HG03520 (cell line): ENCODE measurements at regions not wholly inside any gene's neighbourhood (a gene's known extent, or its start where the extent isn't known, plus 50 kb on each side); places are given as distances from the start of the nearest gene placed in this dataset.
"Not testable (repeated sequence)": the region's sequence is repeated elsewhere in the genome, so short reads cannot be mapped to it uniquely, and the experiment has no call there.

Source experiments
- ATAC-seq: cut with Tn5 transposase; IDR thresholded peaks from one replicate; pipeline ENCODE4 v1.9.1; 2021; ENCODE audit warnings: mild to moderate bottlenecking, moderate library complexity; ENCODE audit not compliant: unreplicated experiment

- no peak for ATAC-seq
Measured at GRCh38 chr1:105072850-105073249, 1323.2 kb downstream of the AMY1C start.

DNA sequence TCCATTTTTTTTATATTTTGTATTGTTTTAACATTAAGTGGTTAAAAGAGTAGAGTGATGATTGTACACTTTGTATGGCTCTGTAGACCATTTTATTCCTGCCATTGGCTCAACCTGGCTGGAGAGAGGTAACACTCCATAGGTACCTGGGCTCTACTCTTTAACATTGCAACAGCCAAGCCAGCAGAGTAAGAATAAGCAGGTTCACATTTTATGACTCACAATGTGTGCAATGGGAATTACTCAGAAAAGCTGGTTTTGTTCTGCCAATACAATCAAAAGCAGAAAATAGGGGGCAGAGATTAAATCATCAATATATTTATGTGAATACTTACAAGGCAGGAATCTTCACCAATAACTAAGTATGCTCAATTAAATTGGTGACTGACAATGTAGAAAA, 1324.0 kb downstream of the AMY1C start:
- ATAC-seq = no peak

- ATAC-seq = no peak
Measured at GRCh38 chr1:105083611-105084010, 1333.9 kb downstream of the AMY1C start.

GRCh38 chr1:105087506-105087905, 1337.8 kb downstream of the AMY1C start:
- ATAC-seq = no peak

DNA sequence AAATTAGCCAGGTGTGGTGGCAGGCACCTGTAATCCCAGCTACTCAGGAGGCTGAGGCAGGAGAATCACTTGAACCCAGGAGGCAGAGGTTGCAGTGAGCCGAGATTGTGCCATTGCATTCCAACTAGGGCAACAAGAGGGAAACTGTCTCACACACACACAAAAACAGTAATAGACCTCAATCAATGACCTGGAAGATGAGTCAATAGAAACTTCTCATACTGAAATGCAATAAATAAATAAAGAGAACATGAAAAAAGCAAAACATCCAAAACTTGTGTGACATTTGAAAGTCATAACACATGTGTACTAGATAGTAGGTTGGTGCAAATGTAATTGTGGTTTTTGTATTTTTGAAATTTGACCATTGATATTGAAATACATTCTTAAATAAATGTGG, 1338.5 kb downstream of the AMY1C start:
- ATAC-seq = no peak

- ATAC-seq = not testable (repeated sequence)
Measured at GRCh38 chr1:105093893-105094292, 1344.2 kb downstream of the AMY1C start.

- no peak for ATAC-seq
Measured at GRCh38 chr1:105100102-105100501, 1350.4 kb downstream of the AMY1C start.

GRCh38 chr1:105101261-105101660, 1351.6 kb downstream of the AMY1C start:
- ATAC-seq = no peak

DNA sequence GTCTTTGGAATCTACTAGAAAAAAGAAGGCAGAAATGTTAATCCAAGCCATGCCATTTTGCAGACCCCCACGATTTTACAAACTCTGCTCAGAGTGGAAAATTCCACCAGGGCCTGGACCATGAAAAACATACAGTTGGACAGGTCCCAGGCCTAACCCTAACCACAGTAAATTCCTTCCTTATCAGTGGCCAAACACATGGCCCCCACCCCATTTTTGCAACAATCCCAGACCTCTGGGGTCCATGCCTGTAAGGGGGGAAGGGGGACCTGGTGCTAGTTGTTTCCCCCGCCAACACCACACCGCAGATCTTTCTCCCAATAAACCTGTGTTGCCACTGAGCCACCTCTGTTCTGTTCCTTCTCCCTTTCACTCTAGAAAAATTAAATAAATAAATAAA, 1352.7 kb downstream of the AMY1C start:
- no peak for ATAC-seq

- no peak for ATAC-seq
Measured at GRCh38 chr1:105122041-105122440, 1372.3 kb downstream of the AMY1C start.

DNA sequence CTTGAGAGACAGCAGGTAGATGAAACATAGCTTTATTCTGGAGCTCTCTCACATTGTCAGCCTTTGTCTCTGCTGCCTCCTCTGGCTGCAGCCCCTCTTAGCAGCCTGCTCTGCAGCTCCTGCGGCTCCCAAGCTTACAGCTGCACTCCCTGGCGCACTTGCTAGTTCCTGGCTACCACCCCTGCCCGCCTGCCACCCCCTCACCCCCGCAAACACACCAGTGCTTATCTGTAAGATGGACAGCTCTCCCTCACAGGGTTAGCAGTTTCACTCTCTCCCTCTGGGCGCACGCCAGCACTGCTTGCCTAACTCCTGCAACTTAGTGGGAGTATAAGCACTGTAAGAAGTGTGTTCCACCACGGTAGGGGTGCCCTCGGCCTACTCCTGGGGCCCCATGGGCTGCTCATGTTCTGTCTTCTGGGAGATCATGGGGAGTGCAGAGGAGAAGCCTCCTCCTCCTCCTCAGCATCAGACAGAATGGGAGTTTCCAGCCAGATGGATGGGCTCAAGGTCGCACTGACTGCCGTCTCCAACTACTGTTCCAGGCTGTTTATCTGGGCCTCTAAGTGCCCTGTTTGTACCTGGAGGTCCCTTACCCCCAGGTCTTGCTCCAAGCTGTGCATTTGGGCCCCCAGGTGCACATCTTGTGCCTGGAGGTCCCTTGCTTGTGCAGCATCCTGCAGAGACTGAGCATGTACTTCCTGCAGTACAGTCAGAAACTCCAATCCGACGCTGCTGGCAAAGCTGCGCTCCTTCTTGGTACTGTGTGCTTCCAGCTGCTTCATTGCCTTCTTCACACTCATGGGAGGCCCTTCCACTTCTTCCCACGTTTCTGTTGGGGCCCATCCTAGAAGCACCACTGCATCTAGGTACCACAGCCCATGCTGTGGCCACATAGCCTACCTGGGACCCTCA, 1388.1 kb downstream of the AMY1C start:
- peak; percentile 84 for ATAC-seq

DNA sequence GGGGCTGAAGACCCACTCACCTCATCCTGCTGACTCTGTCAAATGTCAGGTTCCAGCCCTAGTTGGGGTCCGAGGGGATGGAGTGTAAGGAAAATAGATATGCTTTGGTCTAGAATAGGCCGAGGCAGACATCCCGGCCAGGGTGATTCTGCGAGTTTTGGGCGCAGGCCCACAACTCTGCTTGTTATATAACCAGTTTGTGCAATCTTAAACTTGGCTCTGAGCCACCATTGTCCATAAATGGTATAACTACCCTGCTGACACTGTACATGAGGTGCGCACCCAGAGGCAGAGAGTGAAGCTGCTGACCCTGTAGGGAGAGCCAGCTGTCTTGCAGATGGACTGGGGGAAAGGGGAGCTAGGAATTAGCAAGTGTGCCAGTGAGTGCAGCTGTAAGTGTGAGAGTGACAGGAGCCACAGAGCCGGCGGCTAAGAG, 1388.8 kb downstream of the AMY1C start:
- ATAC-seq = no peak

DNA sequence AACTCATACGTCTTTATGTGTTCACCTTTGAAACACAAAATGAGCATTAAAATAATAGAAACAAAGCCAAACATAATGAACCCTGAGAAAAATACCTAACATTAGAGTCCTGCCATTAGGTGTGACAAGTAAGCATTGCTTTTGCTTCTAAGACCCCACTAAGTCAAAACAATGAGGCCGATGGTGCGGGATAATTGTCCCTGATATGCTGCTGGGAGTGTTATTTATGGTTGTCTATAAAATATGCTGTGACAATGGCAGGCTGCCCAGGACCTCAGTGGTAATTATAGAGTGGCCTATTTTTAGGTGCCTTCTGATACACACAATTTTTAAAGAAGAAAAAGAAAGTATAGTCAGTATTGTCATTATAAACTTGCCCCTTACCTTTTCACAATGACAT, 1423.1 kb downstream of the AMY1C start:
- ATAC-seq = no peak

DNA sequence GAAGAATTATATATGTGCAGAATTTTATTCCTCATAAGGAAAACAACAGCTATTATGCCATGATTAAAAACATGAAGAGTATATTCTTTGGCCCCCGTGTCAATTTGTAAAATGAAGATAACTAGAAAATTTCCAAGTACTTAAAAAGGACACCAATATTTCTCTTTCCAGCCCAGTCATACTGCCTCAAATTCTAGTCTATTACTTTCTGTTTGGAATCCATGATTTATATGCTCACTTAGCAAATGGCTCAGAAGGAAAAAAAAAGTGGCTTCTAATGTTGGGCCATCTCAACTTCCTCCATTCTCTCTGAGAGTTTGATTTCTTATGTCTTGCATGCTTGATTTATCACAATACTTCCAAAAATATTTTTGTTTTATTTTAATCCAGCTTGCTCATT, 1431.1 kb downstream of the AMY1C start:
- ATAC-seq = no peak

GRCh38 chr1:105204836-105205371, 1455.2 kb downstream of the AMY1C start:
- no peak for ATAC-seq

GRCh38 chr1:105208581-105208980, 1458.9 kb downstream of the AMY1C start:
- no peak for ATAC-seq

DNA sequence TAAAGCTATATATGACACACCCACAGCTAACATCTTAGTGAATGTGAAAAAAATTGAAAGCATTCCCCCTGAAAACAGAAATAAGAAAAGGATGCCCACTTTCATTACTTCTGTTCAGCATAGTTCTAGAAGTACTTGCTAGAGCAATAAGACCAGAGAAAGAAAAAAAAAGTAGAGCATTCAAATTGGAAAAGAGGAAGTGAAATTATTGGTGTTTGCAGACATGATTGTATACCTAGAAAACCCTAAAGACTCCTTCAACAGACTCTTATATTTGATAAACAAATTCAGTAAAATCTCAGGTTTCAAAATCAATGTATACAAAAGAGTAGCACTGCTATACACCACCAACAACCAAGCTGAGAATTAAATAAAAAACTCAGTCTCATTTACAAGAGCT, 1461.0 kb downstream of the AMY1C start:
- no peak for ATAC-seq

GRCh38 chr1:105231378-105231777, 1481.7 kb downstream of the AMY1C start:
- ATAC-seq = no peak

DNA sequence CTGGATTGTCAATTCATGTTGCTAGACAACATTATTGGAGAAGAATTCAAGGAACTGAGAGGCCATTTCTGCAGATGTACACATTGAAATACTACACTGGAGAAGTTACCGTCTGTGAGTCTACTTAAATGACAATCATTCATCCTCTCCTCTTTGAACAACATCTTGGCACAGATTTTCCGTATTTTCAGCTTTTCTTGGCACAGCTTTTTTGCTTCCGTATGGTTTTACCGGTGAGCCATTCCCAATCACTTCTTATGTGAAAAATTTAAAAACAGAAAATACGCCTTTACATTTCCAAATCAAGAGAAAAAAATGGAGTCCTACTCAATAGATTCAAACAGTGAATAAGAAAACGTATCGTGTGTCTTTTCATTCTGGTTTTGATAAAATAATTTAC, 1493.7 kb downstream of the AMY1C start:
- ATAC-seq = no peak

- no peak for ATAC-seq
Measured at GRCh38 chr1:105243969-105244368, 1494.3 kb downstream of the AMY1C start.

- no peak for ATAC-seq
Measured at GRCh38 chr1:105254906-105255305, 1505.2 kb downstream of the AMY1C start.

- no peak for ATAC-seq
Measured at GRCh38 chr1:105260001-105260400, 1510.3 kb downstream of the AMY1C start.
